ENCODE measurements at regions not wholly inside any gene's neighbourhood (a gene's known extent, or its start where the extent isn't known, plus 50 kb on each side); places are given as distances from the start of the nearest gene placed in this dataset.

- H3K27ac ChIP-seq: no peak overlapping the region
Measured at GRCh38 chr2:158042666-158043065, 59.0 kb upstream of the UPP2 start.

GRCh38 chr2:158042245-158042644 is 59.4 kb upstream of the UPP2 start:
- H3K27ac ChIP-seq: no peak overlapping the region
- TF ChIP-seq CTCF (IDR thresholded peaks at IDR 0.05) (no peak), ZFX (IDR thresholded peaks at IDR 0.05; ENCODE audit: borderline replicate concordance) (no peak)

More at GRCh38 chr2:158042666-158043065, 59.0 kb upstream of the UPP2 start:
- TF ChIP-seq CTCF (IDR thresholded peaks at IDR 0.05): no peak
- no peak for TF ChIP-seq ZFX (IDR thresholded peaks at IDR 0.05; ENCODE audit: borderline replicate concordance)

GRCh38 chr2:158041400-158041799 is 60.3 kb upstream of the UPP2 start:
- no peak overlapping the region for H3K27ac ChIP-seq
- TF ChIP-seq CTCF (IDR thresholded peaks at IDR 0.05) (no peak), ZFX (IDR thresholded peaks at IDR 0.05; ENCODE audit: borderline replicate concordance) (no peak)

GRCh38 chr2:158038901-158039300 is 62.8 kb upstream of the UPP2 start:
- TF ChIP-seq CTCF (IDR thresholded peaks at IDR 0.05): no peak
- no peak overlapping the region for H3K27ac ChIP-seq

GRCh38 chr2:158034198-158034866 is 67.3 kb upstream of the UPP2 start:
- TF ChIP-seq CTCF (IDR thresholded peaks at IDR 0.05) (peak; percentile 43), ZFX (IDR thresholded peaks at IDR 0.05; ENCODE audit: borderline replicate concordance) (no peak)
- H3K27ac ChIP-seq: no peak overlapping the region

- TF ChIP-seq CTCF (IDR thresholded peaks at IDR 0.05) (no peak), ZFX (IDR thresholded peaks at IDR 0.05; ENCODE audit: borderline replicate concordance) (no peak)
- no peak overlapping the region for H3K27ac ChIP-seq
Measured at GRCh38 chr2:158031371-158031770, 70.3 kb upstream of the UPP2 start.

GRCh38 chr2:158025255-158025996 is 76.2 kb upstream of the UPP2 start:
- no peak overlapping the region for H3K27ac ChIP-seq
- no peak for TF ChIP-seq ZFX (IDR thresholded peaks at IDR 0.05; ENCODE audit: borderline replicate concordance)
- TF ChIP-seq CTCF (IDR thresholded peaks at IDR 0.05): no peak
